HCT116 (cell line): ENCODE measurements at regions not wholly inside any gene's neighbourhood (a gene's known extent, or its start where the extent isn't known, plus 50 kb on each side); places are given as distances from the start of the nearest gene placed in this dataset.

Experiments
- CEBPB ChIP-seq: IDR thresholded peaks from 2 replicates; pipeline ENCODE4 v1.6.1; 2012; ENCODE audit warnings: low read depth
- FOSL1 ChIP-seq: IDR thresholded peaks from 2 replicates; pipeline ENCODE4 v1.6.1; 2012; ENCODE audit warnings: low read depth
- TF ChIP-seq, protein P1 (sequence below): IDR thresholded peaks from 2 replicates; pipeline ENCODE4 v1.6.1; 2012; ENCODE audit warnings: low read depth
- TF ChIP-seq, protein P2 (sequence below), 3 experiments: fragments of 200-600 bp in 1 of 3; sonication (generic) in 1 of 3; IDR thresholded peaks in 2 of 3; conservative IDR thresholded peaks in 1 of 3; 2 replicates each; pipeline ENCODE4 v1.5.1; 2012 to 2017; ENCODE audit warnings: low read depth in 2 of 3, low read length in 2 of 3, antibody characterized with exemption in 1 of 3, borderline replicate concordance in 1 of 3, control low read depth in 1 of 3, mild to moderate bottlenecking in 1 of 3, mixed read lengths in 1 of 3, mixed run types in 1 of 3, moderate library complexity in 1 of 3; ENCODE audit not compliant: insufficient read depth in 1 of 3

DNA sequence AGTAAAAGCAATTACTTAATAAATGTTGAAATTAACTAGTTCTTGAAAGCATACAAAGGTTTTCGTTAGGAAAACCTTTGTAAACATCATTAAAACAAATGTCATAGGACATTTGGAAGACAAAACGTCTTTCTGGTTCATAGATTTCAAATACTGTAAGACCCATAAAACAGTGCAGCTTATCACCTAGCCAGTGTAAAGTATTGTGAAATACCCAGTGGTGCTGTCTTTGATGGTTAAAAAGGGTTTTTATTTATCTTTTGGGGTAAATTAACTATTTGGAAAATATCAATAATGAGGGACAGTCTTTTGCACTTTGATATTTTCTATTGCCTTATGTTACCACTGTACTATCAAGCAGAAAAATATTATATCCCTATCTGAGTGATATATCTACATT lies 120.0 kb upstream of the FAM98A start:
- TF ChIP-seq, protein P1, sequence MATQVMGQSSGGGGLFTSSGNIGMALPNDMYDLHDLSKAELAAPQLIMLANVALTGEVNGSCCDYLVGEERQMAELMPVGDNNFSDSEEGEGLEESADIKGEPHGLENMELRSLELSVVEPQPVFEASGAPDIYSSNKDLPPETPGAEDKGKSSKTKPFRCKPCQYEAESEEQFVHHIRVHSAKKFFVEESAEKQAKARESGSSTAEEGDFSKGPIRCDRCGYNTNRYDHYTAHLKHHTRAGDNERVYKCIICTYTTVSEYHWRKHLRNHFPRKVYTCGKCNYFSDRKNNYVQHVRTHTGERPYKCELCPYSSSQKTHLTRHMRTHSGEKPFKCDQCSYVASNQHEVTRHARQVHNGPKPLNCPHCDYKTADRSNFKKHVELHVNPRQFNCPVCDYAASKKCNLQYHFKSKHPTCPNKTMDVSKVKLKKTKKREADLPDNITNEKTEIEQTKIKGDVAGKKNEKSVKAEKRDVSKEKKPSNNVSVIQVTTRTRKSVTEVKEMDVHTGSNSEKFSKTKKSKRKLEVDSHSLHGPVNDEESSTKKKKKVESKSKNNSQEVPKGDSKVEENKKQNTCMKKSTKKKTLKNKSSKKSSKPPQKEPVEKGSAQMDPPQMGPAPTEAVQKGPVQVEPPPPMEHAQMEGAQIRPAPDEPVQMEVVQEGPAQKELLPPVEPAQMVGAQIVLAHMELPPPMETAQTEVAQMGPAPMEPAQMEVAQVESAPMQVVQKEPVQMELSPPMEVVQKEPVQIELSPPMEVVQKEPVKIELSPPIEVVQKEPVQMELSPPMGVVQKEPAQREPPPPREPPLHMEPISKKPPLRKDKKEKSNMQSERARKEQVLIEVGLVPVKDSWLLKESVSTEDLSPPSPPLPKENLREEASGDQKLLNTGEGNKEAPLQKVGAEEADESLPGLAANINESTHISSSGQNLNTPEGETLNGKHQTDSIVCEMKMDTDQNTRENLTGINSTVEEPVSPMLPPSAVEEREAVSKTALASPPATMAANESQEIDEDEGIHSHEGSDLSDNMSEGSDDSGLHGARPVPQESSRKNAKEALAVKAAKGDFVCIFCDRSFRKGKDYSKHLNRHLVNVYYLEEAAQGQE = no peak
- TF ChIP-seq FOSL1 = no peak
- TF ChIP-seq, protein P2, sequence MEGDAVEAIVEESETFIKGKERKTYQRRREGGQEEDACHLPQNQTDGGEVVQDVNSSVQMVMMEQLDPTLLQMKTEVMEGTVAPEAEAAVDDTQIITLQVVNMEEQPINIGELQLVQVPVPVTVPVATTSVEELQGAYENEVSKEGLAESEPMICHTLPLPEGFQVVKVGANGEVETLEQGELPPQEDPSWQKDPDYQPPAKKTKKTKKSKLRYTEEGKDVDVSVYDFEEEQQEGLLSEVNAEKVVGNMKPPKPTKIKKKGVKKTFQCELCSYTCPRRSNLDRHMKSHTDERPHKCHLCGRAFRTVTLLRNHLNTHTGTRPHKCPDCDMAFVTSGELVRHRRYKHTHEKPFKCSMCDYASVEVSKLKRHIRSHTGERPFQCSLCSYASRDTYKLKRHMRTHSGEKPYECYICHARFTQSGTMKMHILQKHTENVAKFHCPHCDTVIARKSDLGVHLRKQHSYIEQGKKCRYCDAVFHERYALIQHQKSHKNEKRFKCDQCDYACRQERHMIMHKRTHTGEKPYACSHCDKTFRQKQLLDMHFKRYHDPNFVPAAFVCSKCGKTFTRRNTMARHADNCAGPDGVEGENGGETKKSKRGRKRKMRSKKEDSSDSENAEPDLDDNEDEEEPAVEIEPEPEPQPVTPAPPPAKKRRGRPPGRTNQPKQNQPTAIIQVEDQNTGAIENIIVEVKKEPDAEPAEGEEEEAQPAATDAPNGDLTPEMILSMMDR (IDR thresholded peaks at IDR 0.05 in 2 of 3, conservative IDR thresholded peaks at IDR 0.05 in 1 of 3; ENCODE audit: borderline replicate concordance in 1 of 3, insufficient read depth in 1 of 3, low read depth in 2 of 3, low read length in 2 of 3) = no peak
- TF ChIP-seq CEBPB = no peak
